PFSK-1 (cell line): ENCODE measurements at regions not wholly inside any gene's neighbourhood (a gene's known extent, or its start where the extent isn't known, plus 50 kb on each side); places are given as distances from the start of the nearest gene placed in this dataset.

Experiments
- FOXP2 ChIP-seq: optimal IDR thresholded peaks from 2 replicates; pipeline ENCODE3; 2011; ENCODE audit warnings: borderline replicate concordance, control low read depth, inconsistent platforms; ENCODE audit not compliant: insufficient read depth; ENCODE audit errors: extremely low read length, extremely low read depth
- POLR2AphosphoS5 ChIP-seq: IDR thresholded peaks from 2 replicates; pipeline ENCODE4 v1.6.1; 2012; ENCODE audit warnings: low read depth, mild to moderate bottlenecking, control low read depth, low read length, moderate library complexity
- SIN3A ChIP-seq: IDR thresholded peaks from 2 replicates; pipeline ENCODE4 v1.6.1; 2012; ENCODE audit warnings: mild to moderate bottlenecking, low read length, moderate library complexity, borderline replicate concordance; ENCODE audit not compliant: insufficient read depth
- TAF1 ChIP-seq: IDR thresholded peaks from 2 replicates; pipeline ENCODE4 v1.6.1; 2012; ENCODE audit warnings: low read length, control low read depth, borderline replicate concordance; ENCODE audit not compliant: insufficient read depth
- TF ChIP-seq, protein P1 (sequence below), 2 experiments: IDR thresholded peaks; 2 replicates each; pipeline versions ENCODE4 v1.6.1 to v1.8.0; 2011 to 2012; ENCODE audit warnings: low read depth in 2 of 2, low read length in 2 of 2, control low read depth in 1 of 2, inconsistent platforms in 1 of 2, mild to moderate bottlenecking in 1 of 2, moderate library complexity in 1 of 2; ENCODE audit not compliant: insufficient read depth in 1 of 2

DNA sequence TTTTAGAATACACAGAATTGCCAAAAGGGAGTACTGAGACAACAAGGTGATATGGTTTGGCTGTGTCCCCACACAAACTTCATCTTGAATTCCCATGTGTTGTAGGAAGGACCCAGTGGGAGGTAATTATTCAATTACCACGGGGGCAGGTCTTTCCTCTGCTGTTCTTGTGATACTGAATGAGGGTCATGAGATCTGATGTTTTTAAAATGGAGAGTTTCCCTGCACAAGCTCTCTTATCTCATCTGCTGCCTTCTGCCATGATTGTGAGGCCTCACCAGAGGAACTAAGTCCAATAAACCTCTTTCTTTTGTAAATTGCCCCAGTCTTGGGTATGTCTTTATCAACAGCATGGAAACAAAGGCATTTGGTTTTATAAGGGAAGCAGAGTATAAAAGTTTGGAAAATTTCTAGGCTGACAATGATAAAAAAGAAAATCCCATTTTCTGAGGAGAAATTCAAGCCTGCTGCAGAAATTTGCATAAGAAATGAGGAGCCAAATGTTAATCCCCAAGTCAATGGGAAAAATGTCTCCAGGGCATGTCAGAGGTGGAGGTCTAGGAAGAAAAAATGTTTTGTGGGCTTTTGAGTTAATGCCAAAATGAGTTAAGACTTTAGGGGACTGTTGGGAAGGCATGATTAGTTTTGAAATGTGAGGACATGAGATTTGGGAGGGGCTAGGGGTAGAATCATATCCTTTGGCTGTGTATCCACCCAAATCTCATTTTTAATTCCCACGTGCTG is 130.5 kb upstream of the THRB start:
- TF ChIP-seq, protein P1, sequence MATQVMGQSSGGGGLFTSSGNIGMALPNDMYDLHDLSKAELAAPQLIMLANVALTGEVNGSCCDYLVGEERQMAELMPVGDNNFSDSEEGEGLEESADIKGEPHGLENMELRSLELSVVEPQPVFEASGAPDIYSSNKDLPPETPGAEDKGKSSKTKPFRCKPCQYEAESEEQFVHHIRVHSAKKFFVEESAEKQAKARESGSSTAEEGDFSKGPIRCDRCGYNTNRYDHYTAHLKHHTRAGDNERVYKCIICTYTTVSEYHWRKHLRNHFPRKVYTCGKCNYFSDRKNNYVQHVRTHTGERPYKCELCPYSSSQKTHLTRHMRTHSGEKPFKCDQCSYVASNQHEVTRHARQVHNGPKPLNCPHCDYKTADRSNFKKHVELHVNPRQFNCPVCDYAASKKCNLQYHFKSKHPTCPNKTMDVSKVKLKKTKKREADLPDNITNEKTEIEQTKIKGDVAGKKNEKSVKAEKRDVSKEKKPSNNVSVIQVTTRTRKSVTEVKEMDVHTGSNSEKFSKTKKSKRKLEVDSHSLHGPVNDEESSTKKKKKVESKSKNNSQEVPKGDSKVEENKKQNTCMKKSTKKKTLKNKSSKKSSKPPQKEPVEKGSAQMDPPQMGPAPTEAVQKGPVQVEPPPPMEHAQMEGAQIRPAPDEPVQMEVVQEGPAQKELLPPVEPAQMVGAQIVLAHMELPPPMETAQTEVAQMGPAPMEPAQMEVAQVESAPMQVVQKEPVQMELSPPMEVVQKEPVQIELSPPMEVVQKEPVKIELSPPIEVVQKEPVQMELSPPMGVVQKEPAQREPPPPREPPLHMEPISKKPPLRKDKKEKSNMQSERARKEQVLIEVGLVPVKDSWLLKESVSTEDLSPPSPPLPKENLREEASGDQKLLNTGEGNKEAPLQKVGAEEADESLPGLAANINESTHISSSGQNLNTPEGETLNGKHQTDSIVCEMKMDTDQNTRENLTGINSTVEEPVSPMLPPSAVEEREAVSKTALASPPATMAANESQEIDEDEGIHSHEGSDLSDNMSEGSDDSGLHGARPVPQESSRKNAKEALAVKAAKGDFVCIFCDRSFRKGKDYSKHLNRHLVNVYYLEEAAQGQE (IDR thresholded peaks at IDR 0.05; ENCODE audit: insufficient read depth in 1 of 2, low read depth in 2 of 2, low read length in 2 of 2), result no peak
- no peak for TF ChIP-seq SIN3A

DNA sequence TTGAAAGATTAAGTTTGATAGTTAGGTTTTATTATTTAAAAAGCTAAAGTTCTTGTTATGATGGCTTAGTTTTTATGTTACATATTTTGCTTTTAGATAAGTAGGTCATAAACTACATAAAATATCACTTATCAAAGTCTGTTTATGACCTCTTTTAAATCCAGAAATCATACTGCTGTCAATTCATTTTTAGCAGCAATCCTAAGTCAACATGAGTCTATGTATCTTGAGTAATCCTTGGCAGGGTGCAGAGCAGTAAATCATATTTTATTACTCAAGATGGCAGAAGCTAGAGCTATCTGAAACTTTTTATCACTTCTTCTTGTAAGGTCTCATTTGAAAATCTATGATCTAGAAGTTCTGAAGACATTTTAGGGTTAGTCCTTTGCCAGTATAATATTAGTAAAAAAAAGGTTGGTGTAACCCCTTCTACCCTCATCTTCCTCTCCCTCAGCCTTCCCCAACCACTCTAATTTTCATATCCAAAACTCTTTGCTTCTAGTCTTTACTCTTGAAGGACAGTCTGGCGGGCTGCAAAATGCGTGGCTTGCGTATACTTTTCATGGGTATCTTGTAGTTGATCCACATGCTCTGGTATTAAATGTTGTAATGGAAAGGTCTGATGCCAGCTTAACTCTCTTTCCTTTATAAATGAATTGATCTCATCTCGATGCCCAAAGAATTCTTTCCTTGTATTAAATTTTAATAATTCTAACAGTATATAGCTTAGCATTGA is 134.0 kb upstream of the THRB start:
- TF ChIP-seq FOXP2, result no peak
- no peak for TF ChIP-seq TAF1
- TF ChIP-seq, protein P1 (IDR thresholded peaks at IDR 0.05; ENCODE audit: insufficient read depth in 1 of 2, low read depth in 2 of 2, low read length in 2 of 2), result no peak
- TF ChIP-seq POLR2AphosphoS5, result no peak
- TF ChIP-seq SIN3A, result no peak

DNA sequence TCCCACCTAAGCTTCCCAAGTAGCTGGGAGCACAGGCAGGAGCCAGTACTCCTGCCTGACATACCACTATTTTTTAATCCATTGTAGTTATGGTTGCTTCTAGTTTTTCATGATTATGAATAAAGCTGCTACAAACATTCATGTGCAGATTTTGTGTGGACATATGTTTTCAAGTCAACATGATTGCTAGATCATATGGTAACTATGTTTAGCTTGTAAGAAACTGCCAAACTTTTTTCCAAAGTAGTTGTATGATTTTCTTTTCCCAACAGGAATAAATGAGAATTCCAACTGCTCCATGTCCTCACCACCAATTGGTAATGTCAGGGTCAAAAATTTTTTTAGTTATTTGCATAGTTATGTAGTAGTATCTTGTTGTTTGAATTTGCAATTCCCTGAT is 136.8 kb upstream of the THRB start:
- TF ChIP-seq SIN3A, result no peak
- no peak for TF ChIP-seq FOXP2
- TF ChIP-seq, protein P1 (IDR thresholded peaks at IDR 0.05; ENCODE audit: insufficient read depth in 1 of 2, low read depth in 2 of 2, low read length in 2 of 2), result no peak
- no peak for TF ChIP-seq TAF1
- TF ChIP-seq POLR2AphosphoS5, result no peak

DNA sequence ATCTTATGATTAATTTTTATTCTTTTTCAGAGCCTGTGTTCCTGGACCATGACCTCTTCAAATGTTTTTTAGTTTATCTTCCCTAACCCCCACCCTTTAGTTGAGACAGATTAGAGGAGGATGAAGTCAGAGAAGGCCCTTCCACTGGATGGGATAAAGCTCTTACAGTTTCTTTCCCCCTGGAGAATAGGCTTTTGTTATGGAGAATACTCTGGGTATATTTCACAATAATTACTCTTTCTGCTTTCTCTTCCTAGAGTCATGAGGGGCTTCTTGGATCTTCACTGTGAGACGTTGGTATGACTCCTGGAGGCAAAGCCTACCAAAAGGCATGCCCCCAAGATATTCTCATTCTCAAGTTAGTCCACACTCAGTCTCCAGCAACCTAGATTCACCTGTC is 144.4 kb upstream of the THRB start:
- no peak for TF ChIP-seq TAF1
- TF ChIP-seq, protein P1 (IDR thresholded peaks at IDR 0.05; ENCODE audit: insufficient read depth in 1 of 2, low read depth in 2 of 2, low read length in 2 of 2), result no peak
- no peak for TF ChIP-seq FOXP2
- no peak for TF ChIP-seq SIN3A
- no peak for TF ChIP-seq POLR2AphosphoS5
